PC-9 (cell line): ENCODE measurements at regions not wholly inside any gene's neighbourhood (a gene's known extent, or its start where the extent isn't known, plus 50 kb on each side); places are given as distances from the start of the nearest gene placed in this dataset.

Experiments
- BruUV-seq: library from RNA; stranded (reverse); fragments of 400-500 nt; replicated peaks from 2 replicates; lab custom pipeline; 2021; lab: Mats Ljungman, UMichigan
- CTCF ChIA-PET: fragments of 300-600 bp; sonication (Branson Sonifier 250); formaldehyde crosslinking; loops from one replicate; lab custom pipeline; 2022; ENCODE audit warnings: antibody characterized with exemption; lab: Charles Lee
- POLR2A ChIA-PET: fragments of 300-600 bp; sonication (Branson Sonifier 250); formaldehyde crosslinking; loops from one replicate; lab custom pipeline; 2022; ENCODE audit warnings: antibody characterized with exemption; ENCODE audit not compliant: unreplicated experiment; lab: Charles Lee
- DNase-seq, 2 experiments: peaks; one replicate each; pipeline versions ENCODE4 v3.0.0 to v3.0.0-alpha.2; 2015 to 2022; ENCODE audit warnings: mixed read lengths in 1 of 2
- H2AFZ ChIP-seq: fragments of 200-600 bp; sonication (generic); 2 replicates; pipeline ENCODE4 v1.8.1; 2017; ENCODE audit warnings: antibody characterized with exemption
- H3F3A ChIP-seq: fragments of 200-600 bp; sonication (generic); 2 replicates; pipeline ENCODE4 v1.8.1; 2017; ENCODE audit warnings: antibody characterized with exemption, mild to moderate bottlenecking, low read depth; ENCODE audit not compliant: insufficient read depth
- H3K27ac ChIP-seq: fragments of 200-600 bp; sonication (generic); 2 replicates; pipeline ENCODE4 v1.6.1; 2016; ENCODE audit warnings: mixed run types
- H3K27me3 ChIP-seq: fragments of 200-600 bp; sonication (generic); 2 replicates; pipeline ENCODE4 v1.6.1; 2016; ENCODE audit warnings: low read depth, mixed run types; ENCODE audit not compliant: insufficient read depth
- H3K36me3 ChIP-seq: fragments of 200-600 bp; sonication (generic); 2 replicates; pipeline ENCODE4 v1.6.1; 2016; ENCODE audit warnings: low read depth, mixed run types
- H3K4me1 ChIP-seq: fragments of 200-600 bp; sonication (generic); replicated peaks from 2 replicates; pipeline ENCODE4 v1.6.1; 2016; ENCODE audit warnings: mixed run types; ENCODE audit not compliant: insufficient read depth
- H3K4me2 ChIP-seq: fragments of 200-600 bp; sonication (generic); 2 replicates; pipeline ENCODE4 v1.6.1; 2017; ENCODE audit warnings: mixed run types
- H3K4me3 ChIP-seq: fragments of 200-600 bp; sonication (generic); 2 replicates; pipeline ENCODE4 v1.6.1; 2016; ENCODE audit warnings: mixed run types
- H3K79me2 ChIP-seq: fragments of 200-600 bp; sonication (generic); 2 replicates; pipeline ENCODE4 v1.6.1; 2017; ENCODE audit warnings: low read depth, mixed run types
- H3K9me2 ChIP-seq: fragments of 200-600 bp; sonication (generic); 2 replicates; pipeline ENCODE4 v1.8.1; 2017; ENCODE audit warnings: mild to moderate bottlenecking; ENCODE audit not compliant: insufficient read depth
- H3K9me3 ChIP-seq: fragments of 200-600 bp; sonication (generic); 2 replicates; pipeline ENCODE4 v1.8.1; 2016; ENCODE audit warnings: low read depth; ENCODE audit not compliant: insufficient read depth
- H4K20me1 ChIP-seq: fragments of 200-600 bp; sonication (generic); 2 replicates; pipeline ENCODE4 v1.8.1; 2017; ENCODE audit not compliant: insufficient read depth
- CTCF ChIP-seq: fragments of 200-600 bp; sonication (generic); conservative IDR thresholded peaks from 2 replicates; pipeline ENCODE4 v1.6.1; 2017; ENCODE audit warnings: mixed run types, antibody characterized with exemption, mild to moderate bottlenecking, moderate library complexity
- EZH2 ChIP-seq: fragments of 200-600 bp; sonication (generic); IDR thresholded peaks from 2 replicates; pipeline ENCODE4 v1.8.0; 2017; ENCODE audit warnings: antibody characterized with exemption, low read depth
- intact Hi-C: fragments of 100-400 bp; cut with micrococcal nuclease; formaldehyde crosslinking; loops from one replicate; pipeline ENCODE4 v1.10.0; 2022; ENCODE audit not compliant: unreplicated experiment

- ChIA-PET POLR2A (no interaction called here), CTCF (no interaction called here)
Measured at GRCh38 chr10:121232494-121232893, 365.8 kb downstream of the FGFR2 start.

GRCh38 chr10:121235692-121236091, 362.6 kb downstream of the FGFR2 start:
- no peaks in the 10 kb centered on the region for H3F3A ChIP-seq
- ChIA-PET POLR2A (no interaction called here), CTCF (no interaction called here)
- H3K27ac ChIP-seq = no peak overlapping the region
- H3K9me3 ChIP-seq = no peaks in the 10 kb centered on the region; the same call in 1 of the 2 replicates
- no peak overlapping the region for H3K4me2 ChIP-seq
- no peaks in the 10 kb centered on the region for H3K9me2 ChIP-seq
- H2AFZ ChIP-seq = no peak overlapping the region
- no peaks in the 10 kb centered on the region for H3K4me1 ChIP-seq
- no peaks in the 10 kb centered on the region for H3K79me2 ChIP-seq
- no peaks in the 10 kb centered on the region for H3K36me3 ChIP-seq
- H3K27me3 ChIP-seq = peaks cover 7% of the 10 kb centered on the region; the same call in 1 of the 2 replicates
- no peak for DNase-seq
- BruUV-seq = no TSS peak
- H4K20me1 ChIP-seq = no peaks in the 10 kb centered on the region
- intact Hi-C loops = no loop called here
- H3K4me3 ChIP-seq = no peak overlapping the region
- no peak for TF ChIP-seq EZH2
- no peak for TF ChIP-seq CTCF

More at GRCh38 chr10:121232494-121232893, 365.8 kb downstream of the FGFR2 start:
- no peak overlapping the region for H3K4me3 ChIP-seq
- H2AFZ ChIP-seq = no peak overlapping the region
- H3K4me2 ChIP-seq = no peak overlapping the region
- no peaks in the 10 kb centered on the region; the same call in 1 of the 2 replicates for H3K9me3 ChIP-seq
- H3K79me2 ChIP-seq = no peaks in the 10 kb centered on the region
- H3K27ac ChIP-seq = no peak overlapping the region
- intact Hi-C loops = no loop called here
- H4K20me1 ChIP-seq = no peaks in the 10 kb centered on the region
- no TSS peak for BruUV-seq
- no peaks in the 10 kb centered on the region for H3F3A ChIP-seq
- peaks cover 7% of the 10 kb centered on the region; the same call in 1 of the 2 replicates for H3K27me3 ChIP-seq
- no peaks in the 10 kb centered on the region for H3K4me1 ChIP-seq
- no peak for DNase-seq
- H3K9me2 ChIP-seq = no peaks in the 10 kb centered on the region
- no peaks in the 10 kb centered on the region for H3K36me3 ChIP-seq
- TF ChIP-seq CTCF (no peak), EZH2 (no peak)

GRCh38 chr10:121236621-121237020, 361.6 kb downstream of the FGFR2 start:
- Histone ChIP-seq H3K79me2 (no peaks in the 10 kb centered on the region), H3K4me2 (no peak overlapping the region), H3K4me3 (no peak overlapping the region), H3F3A (no peaks in the 10 kb centered on the region), H3K27me3 (peaks cover 7% of the 10 kb centered on the region; the same call in 1 of the 2 replicates), H4K20me1 (no peaks in the 10 kb centered on the region), H3K4me1 (no peaks in the 10 kb centered on the region), H3K9me2 (no peaks in the 10 kb centered on the region), H2AFZ (no peak overlapping the region), H3K27ac (no peak overlapping the region), H3K36me3 (no peaks in the 10 kb centered on the region), H3K9me3 (no peaks in the 10 kb centered on the region; the same call in 1 of the 2 replicates)
- BruUV-seq = no TSS peak
- TF ChIP-seq CTCF (no peak), EZH2 (no peak)
- intact Hi-C loops = no loop called here
- ChIA-PET CTCF (no interaction called here), POLR2A (no interaction called here)
- DNase-seq = no peak
